K562 (cell line): ENCODE measurements at regions not wholly inside any gene's neighbourhood (a gene's known extent, or its start where the extent isn't known, plus 50 kb on each side); places are given as distances from the start of the nearest gene placed in this dataset.

Experiments used
- ATAC-seq: fragments of 200-7000 bp; cut with Tn5 transposase; 3 replicates; pipeline ENCODE4 v1.9.1; 2020; ENCODE audit warnings: moderate library complexity
- BruUV-seq: library from RNA; stranded (reverse); fragments of 400-500 nt; replicated peaks from 2 replicates; lab custom pipeline; 2021; lab: Mats Ljungman, UMichigan
- CTCF ChIA-PET: fragments of 300-600 bp; formaldehyde crosslinking; extraction: SDS; loops from one replicate; lab custom pipeline; 2021; ENCODE audit warnings: low intra/inter-chr PET ratio; lab: Yijun Ruan, JAX
- POLR2A ChIA-PET: fragments of 300-600, 350-650 bp; sonication (Branson Sonifier 250); formaldehyde crosslinking; extraction: SDS; loops from one replicate; lab custom pipeline; 2021; ENCODE audit warnings: antibody characterized with exemption, inconsistent platforms; lab: Yijun Ruan, JAX
- DNase-seq, 4 experiments: peaks; one replicate each; pipeline versions ENCODE4 v3.0.0 to v3.0.0-alpha.2; 2011 to 2018; ENCODE audit warnings: low spot score in 3 of 4, mixed read lengths in 3 of 4; ENCODE audit errors: extremely low read depth in 1 of 4
- FAIRE-seq: peaks from 2 replicates; lab custom pipeline; 2011; peaks lifted over from hg19 to GRCh38; lab: Jason Lieb, UNC
- H2AFZ ChIP-seq: 2 replicates; pipeline ENCODE4 v1.6.0; 2011; ENCODE audit warnings: low read depth, low read length, control low read depth, inconsistent platforms
- H3K27ac ChIP-seq: fragments of 200-600 bp; 3 replicates; pipeline ENCODE4 v1.8.0; 2011; ENCODE audit warnings: low read depth, mild to moderate bottlenecking, control low read depth, inconsistent platforms, low read length, moderate library complexity, mixed read lengths; ENCODE audit errors: extremely low read depth
- H3K27me3 ChIP-seq, 2 experiments: fragments of 300-600 bp in 1 of 2; 2 replicates in 1 of 2; 3 replicates in 1 of 2; pipeline versions ENCODE4 v1.6.0 to v1.8.0; 2011; ENCODE audit warnings: inconsistent platforms in 2 of 2, low read length in 2 of 2, mild to moderate bottlenecking in 1 of 2, mixed read lengths in 1 of 2, moderate library complexity in 1 of 2; ENCODE audit not compliant: control insufficient read depth in 2 of 2, insufficient read depth in 2 of 2
- H3K36me3 ChIP-seq: fragments of 300-600 bp; 3 replicates; pipeline ENCODE4 v1.8.0; 2011; ENCODE audit warnings: mild to moderate bottlenecking, low read length, inconsistent platforms; ENCODE audit not compliant: control insufficient read depth, insufficient read depth
- H3K4me1 ChIP-seq, 2 experiments: fragments of 200-600 bp in 1 of 2; replicated peaks in 1 of 2; 2 replicates in 1 of 2; 3 replicates in 1 of 2; pipeline versions ENCODE4 v1.5.1 to v1.8.0; 2011; ENCODE audit warnings: inconsistent platforms in 2 of 2, low read length in 2 of 2, mild to moderate bottlenecking in 1 of 2, mixed read lengths in 1 of 2, moderate library complexity in 1 of 2; ENCODE audit not compliant: control insufficient read depth in 2 of 2, insufficient read depth in 2 of 2
- H3K4me2 ChIP-seq: 2 replicates; pipeline ENCODE4 v1.6.1; 2011; ENCODE audit warnings: low read length, control low read depth, inconsistent platforms, mixed read lengths; ENCODE audit not compliant: insufficient read depth
- H3K4me3 ChIP-seq: fragments of 200-600 bp; sonication (generic), shearing (Covaris generic); 2 replicates; pipeline ENCODE4 v1.5.1; 2016; ENCODE audit warnings: control low read depth, inconsistent platforms
- H3K79me2 ChIP-seq: fragments of 200-600 bp; 3 replicates; pipeline ENCODE4 v1.8.0; 2011; ENCODE audit warnings: low read length, inconsistent platforms; ENCODE audit not compliant: control insufficient read depth, insufficient read depth
- H3K9ac ChIP-seq, 2 experiments: 2 replicates each; pipeline versions ENCODE4 v1.6.0 to v1.6.1; 2011; ENCODE audit warnings: low read depth in 2 of 2, low read length in 2 of 2, control low read depth in 1 of 2, inconsistent platforms in 1 of 2, mild to moderate bottlenecking in 1 of 2, mixed read lengths in 1 of 2; ENCODE audit not compliant: insufficient read depth in 1 of 2
- H3K9me1 ChIP-seq: one replicate; pipeline ENCODE4 v1.6.0; 2011; ENCODE audit warnings: inconsistent platforms, mild to moderate bottlenecking, low read length, moderate library complexity; ENCODE audit not compliant: control insufficient read depth, insufficient read depth
- H3K9me3 ChIP-seq: replicated peaks from 2 replicates; pipeline ENCODE4 v1.5.1; 2011; ENCODE audit warnings: low read depth, low read length, inconsistent platforms; ENCODE audit not compliant: control insufficient read depth, insufficient read depth
- H4K20me1 ChIP-seq: replicated peaks from 2 replicates; pipeline ENCODE4 v1.6.1; 2011; ENCODE audit warnings: low read length, inconsistent platforms, mixed read lengths; ENCODE audit not compliant: control insufficient read depth, insufficient read depth
- AFF4 ChIP-seq: sonication (generic); formaldehyde crosslinking; IDR thresholded peaks from 2 replicates; pipeline ENCODE4 v1.8.0; 2023; ENCODE audit warnings: mild to moderate bottlenecking, missing genetic modification reagents
- EHMT2 ChIP-seq: fragments of 450-650 bp; IDR thresholded peaks from 2 replicates; pipeline ENCODE4 v1.6.1; 2018; ENCODE audit warnings: antibody characterized with exemption
- FOXM1 ChIP-seq, 2 experiments: fragments of 450-650 bp in 1 of 2; sonication (generic) in 1 of 2; formaldehyde crosslinking in 1 of 2; IDR thresholded peaks; 2 replicates each; pipeline versions ENCODE4 v1.6.1 to v1.9.0; 2017 to 2022; ENCODE audit warnings: low read depth in 2 of 2, mild to moderate bottlenecking in 2 of 2, missing genetic modification reagents in 1 of 2, moderate library complexity in 1 of 2
- GTF2B ChIP-seq: IDR thresholded peaks from 2 replicates; pipeline ENCODE4 v1.6.1; 2011; ENCODE audit not compliant: insufficient read length; ENCODE audit errors: extremely low read depth
- HDAC2 ChIP-seq: fragments of 450-650 bp; IDR thresholded peaks from 2 replicates; pipeline ENCODE4 v1.6.1; 2016; ENCODE audit warnings: mild to moderate bottlenecking
- HNRNPUL1 ChIP-seq: fragments of 200-400 bp; formaldehyde crosslinking; IDR thresholded peaks from 2 replicates; pipeline ENCODE4 v1.6.1; 2017; ENCODE audit warnings: low read length
- ILF3 ChIP-seq: fragments of 450-650 bp; IDR thresholded peaks from 2 replicates; pipeline ENCODE4 v1.6.1; 2018; ENCODE audit warnings: antibody characterized with exemption, mild to moderate bottlenecking, moderate library complexity, borderline replicate concordance
- RAD21 ChIP-seq, 2 experiments: fragments of 250-450 bp in 1 of 2; fragments of 450-650 bp in 1 of 2; sonication (Bioruptor Pico) in 1 of 2; formaldehyde crosslinking in 1 of 2; IDR thresholded peaks in 1 of 2; conservative IDR thresholded peaks in 1 of 2; 2 replicates each; pipeline versions ENCODE4 v1.4.0 to v1.8.0; 2020 to 2022; ENCODE audit warnings: mild to moderate bottlenecking in 2 of 2, moderate library complexity in 1 of 2
- WGBS: fragments of 100-300 bp; shearing (Covaris generic); methylation state at CpG from one replicate; pipeline ENCODE4 v1.1.6; 2016; ENCODE audit warnings: low coverage, mixed read lengths; ENCODE audit not compliant: insufficient coverage; ENCODE audit errors: missing lambda C conversion rate; 5-methylcytosine and 5-hydroxymethylcytosine counted together
- in situ Hi-C: fragments of 300-500 bp; cut with MboI; formaldehyde crosslinking; loops from 4 replicates; pipeline ENCODE4 v1.15.0; 2018; ENCODE audit warnings: inconsistent platforms, mixed read lengths
- intact Hi-C: fragments of 100-400 bp; cut with micrococcal nuclease; formaldehyde crosslinking; loops from 2 replicates; pipeline ENCODE4 v1.14.2; 2022

- no peak for TF ChIP-seq AFF4
- peak; percentile 81 for TF ChIP-seq RAD21 (CRISPR knock-in tag; conservative IDR thresholded peaks at IDR 0.05 in 1 of 2, IDR thresholded peaks at IDR 0.05 in 1 of 2)
These were observed 52.7 kb upstream of the SPTSSB start (continued) for GRCh38 chr3:161423911-161424522.

GRCh38 chr3:161422171-161422700 lies 50.9 kb upstream of the SPTSSB start:
- H3K4me1 ChIP-seq = no peaks in the 10 kb centered on the region
- CTCF ChIA-PET = no interaction called here
- TF ChIP-seq HNRNPUL1 (no peak), EHMT2 (no peak), GTF2B (no peak), HDAC2 (no peak), FOXM1 (IDR thresholded peaks at IDR 0.05; ENCODE audit: low read depth) (no peak), FOXM1 (CRISPR knock-in tag; IDR thresholded peaks at IDR 0.05; ENCODE audit: low read depth) (no peak), ILF3 (no peak)

More at GRCh38 chr3:161422171-161422700, 50.9 kb upstream of the SPTSSB start:
- DNase-seq = no peak
- no peaks in the 10 kb centered on the region for H3K9me1 ChIP-seq
- no peaks in the 10 kb centered on the region for H3K79me2 ChIP-seq
- no peaks in the 10 kb centered on the region for H3K9me3 ChIP-seq
- ATAC-seq = no peak
- in situ Hi-C loops = no loop called here
- no peaks in the 10 kb centered on the region for H3K27me3 ChIP-seq
- H4K20me1 ChIP-seq = no peaks in the 10 kb centered on the region
- no peak overlapping the region for H3K4me3 ChIP-seq
- FAIRE-seq = no peak
- H3K27ac ChIP-seq = no peak overlapping the region
- no peak overlapping the region for H3K9ac ChIP-seq
- WGBS = 0% methylated on average over 2 of the region's 2 CpGs
- no peaks in the 10 kb centered on the region for H3K36me3 ChIP-seq
- intact Hi-C loops = no loop called here
- no peak overlapping the region for H3K4me2 ChIP-seq
- BruUV-seq = no TSS peak
- H2AFZ ChIP-seq = no peak overlapping the region
- POLR2A ChIA-PET = interaction anchor here (0.6 to 0.9 kb wide), 2 partner anchors 20 to 1448 kb away, joined by 3 read pairs; no protein-coding TSS in a partner anchor
